AG10803 (cell line): ENCODE measurements at regions not wholly inside any gene's neighbourhood (a gene's known extent, or its start where the extent isn't known, plus 50 kb on each side); places are given as distances from the start of the nearest gene placed in this dataset.

Source experiments
- DNase-seq: peaks from one replicate; pipeline ENCODE4 v3.0.0; 2010; ENCODE audit warnings: low read depth
- H3K4me3 ChIP-seq: 2 replicates; pipeline ENCODE4 v1.5.1; 2011; ENCODE audit warnings: mild to moderate bottlenecking, low read length, control low read depth
- TF ChIP-seq, protein P1 (sequence below): conservative IDR thresholded peaks from 2 replicates; pipeline ENCODE4 v1.5.1; 2011; ENCODE audit warnings: mild to moderate bottlenecking, low read length, control low read depth, inconsistent platforms

DNA sequence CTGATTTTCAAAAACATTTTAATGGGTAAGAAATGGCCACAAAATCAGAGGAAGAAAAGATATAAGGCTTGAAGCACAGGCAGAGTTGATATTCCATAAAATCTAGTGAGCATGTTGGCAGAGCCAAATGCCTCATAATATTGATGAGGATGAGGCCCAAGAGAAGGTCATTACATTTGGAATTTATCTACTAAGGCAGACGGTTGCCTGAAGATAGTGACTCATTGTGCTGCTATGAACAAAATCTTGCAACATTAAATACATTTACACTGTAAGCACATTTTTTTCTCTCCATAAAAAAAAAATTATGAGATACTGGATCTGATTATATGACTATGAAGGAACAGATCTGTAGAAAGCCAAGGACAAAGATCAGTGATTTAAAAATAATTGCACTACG, 881.4 kb upstream of the CHORDC1 start:
- TF ChIP-seq, protein P1, sequence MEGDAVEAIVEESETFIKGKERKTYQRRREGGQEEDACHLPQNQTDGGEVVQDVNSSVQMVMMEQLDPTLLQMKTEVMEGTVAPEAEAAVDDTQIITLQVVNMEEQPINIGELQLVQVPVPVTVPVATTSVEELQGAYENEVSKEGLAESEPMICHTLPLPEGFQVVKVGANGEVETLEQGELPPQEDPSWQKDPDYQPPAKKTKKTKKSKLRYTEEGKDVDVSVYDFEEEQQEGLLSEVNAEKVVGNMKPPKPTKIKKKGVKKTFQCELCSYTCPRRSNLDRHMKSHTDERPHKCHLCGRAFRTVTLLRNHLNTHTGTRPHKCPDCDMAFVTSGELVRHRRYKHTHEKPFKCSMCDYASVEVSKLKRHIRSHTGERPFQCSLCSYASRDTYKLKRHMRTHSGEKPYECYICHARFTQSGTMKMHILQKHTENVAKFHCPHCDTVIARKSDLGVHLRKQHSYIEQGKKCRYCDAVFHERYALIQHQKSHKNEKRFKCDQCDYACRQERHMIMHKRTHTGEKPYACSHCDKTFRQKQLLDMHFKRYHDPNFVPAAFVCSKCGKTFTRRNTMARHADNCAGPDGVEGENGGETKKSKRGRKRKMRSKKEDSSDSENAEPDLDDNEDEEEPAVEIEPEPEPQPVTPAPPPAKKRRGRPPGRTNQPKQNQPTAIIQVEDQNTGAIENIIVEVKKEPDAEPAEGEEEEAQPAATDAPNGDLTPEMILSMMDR: no peak
- H3K4me3 ChIP-seq: no peak overlapping the region
- DNase-seq: peak; percentile 11

DNA sequence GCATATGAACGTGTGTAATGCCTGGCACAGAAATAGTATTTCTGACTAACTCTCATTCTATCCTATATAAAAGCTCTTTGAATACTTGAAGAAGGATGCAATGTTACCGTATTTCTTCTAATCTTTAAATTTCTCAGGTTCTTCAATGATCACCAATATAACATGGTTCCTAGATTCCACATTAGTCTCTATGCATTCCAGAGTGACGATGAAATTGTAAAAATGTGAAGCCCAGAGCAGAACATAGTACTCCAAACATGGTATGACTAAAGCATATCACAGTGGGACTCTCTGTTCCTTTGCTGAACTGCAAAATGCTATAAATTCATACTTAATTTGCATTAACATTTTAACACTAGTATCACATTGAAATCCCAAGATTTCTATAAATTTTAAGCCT, 877.6 kb upstream of the CHORDC1 start:
- TF ChIP-seq, protein P1: no peak
- no peak for DNase-seq

DNA sequence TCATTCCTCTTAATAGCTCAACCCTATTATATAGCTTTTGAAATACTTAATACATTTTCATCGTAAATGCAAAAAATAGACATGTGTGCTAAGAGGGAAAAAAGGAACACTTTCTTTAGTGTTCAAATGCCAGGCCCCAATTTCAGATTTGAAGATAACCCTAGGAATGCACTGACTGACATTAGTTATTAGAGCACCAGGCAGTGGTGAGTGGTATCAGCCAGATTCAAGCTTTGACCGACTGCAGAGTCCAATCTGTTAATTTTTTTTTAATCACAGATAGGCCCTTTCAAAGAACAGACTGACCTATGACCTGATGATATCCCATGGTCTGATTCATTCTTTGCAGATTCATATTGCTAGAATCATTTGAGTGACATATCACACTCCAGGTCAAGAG, 874.2 kb upstream of the CHORDC1 start:
- TF ChIP-seq, protein P1: no peak
- no peak for DNase-seq
- no peak overlapping the region for H3K4me3 ChIP-seq

More for the DNA sequence above, 877.6 kb upstream of the CHORDC1 start:
- no peak overlapping the region for H3K4me3 ChIP-seq

DNA sequence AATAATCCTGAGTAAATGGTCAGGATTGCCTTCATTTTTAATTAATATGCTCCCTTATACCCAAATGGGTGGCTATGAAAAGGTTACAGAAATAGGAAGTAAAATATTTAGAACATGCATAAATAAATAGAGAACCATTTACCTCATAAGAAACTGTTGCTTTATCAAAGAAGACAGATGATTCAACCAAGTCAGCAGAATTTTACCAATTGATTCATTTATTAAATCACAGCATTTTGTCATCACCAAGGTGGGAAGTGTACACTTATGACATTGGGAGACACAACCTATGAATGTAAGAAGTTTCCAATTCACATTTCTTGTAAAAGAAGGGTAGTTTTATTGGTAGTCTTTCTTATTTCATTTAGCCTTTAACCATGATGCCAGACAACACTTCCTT, 870.3 kb upstream of the CHORDC1 start:
- DNase-seq: no peak
- TF ChIP-seq, protein P1: no peak
- H3K4me3 ChIP-seq: no peak overlapping the region

DNA sequence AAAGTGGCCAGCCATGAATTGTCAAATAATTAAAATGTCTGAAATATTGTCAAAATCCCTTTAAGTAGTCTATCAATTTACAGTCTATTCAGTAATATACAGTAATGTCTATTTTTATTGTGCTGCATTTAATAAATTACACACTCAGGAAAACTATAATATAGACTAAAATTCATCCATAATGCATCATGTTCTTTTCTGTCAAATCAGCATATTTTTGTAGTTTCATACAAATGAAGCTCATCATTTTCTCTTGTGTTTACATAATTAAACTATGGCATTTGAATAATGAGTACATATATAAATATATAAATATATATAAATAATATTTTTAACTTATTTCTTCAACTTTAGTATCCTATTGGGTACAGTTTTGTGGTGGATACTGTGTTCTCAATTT, 868.7 kb upstream of the CHORDC1 start:
- DNase-seq: no peak
- TF ChIP-seq, protein P1: no peak
- H3K4me3 ChIP-seq: no peak overlapping the region

DNA sequence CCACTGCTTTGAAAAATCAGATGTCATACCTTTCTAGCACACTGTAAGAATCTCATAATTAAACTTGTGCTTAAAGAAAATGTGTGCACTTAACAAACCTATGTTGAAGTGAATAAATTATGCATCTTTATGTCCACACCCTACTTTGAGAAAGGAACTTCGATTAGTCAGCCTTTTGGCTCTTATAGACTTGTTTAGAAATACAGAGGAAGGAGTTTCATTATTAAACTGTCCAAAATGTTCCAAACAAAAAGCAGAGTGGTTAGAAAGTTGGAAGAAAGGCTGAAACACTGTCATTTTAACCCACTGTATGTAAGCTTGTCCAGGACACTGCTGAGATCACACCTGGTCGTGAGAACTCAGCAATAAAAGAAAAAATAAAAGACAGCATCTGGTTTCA, 863.2 kb upstream of the CHORDC1 start:
- H3K4me3 ChIP-seq: no peak overlapping the region
- DNase-seq: no peak
- TF ChIP-seq, protein P1: no peak

DNA sequence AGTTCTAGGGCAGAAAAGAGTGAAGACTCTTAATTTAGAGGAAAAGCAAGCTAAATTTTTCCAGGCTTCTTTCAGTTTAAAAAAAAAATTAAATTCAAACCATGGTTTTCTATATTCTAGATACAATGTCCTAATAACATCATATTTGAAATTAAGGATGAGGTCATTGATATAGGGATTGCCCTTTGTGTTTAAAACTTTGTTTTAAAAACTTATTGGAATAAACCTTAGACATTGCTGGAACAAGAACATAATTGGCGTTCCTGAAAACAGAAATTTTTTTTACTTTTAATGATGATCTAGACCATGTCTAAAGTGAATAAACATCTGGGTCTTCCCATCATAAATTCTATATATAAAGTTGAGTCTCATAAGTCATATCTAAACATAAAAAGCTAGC, 859.4 kb upstream of the CHORDC1 start:
- no peak overlapping the region for H3K4me3 ChIP-seq
- no peak for DNase-seq
- TF ChIP-seq, protein P1: no peak
